Heart left ventricle (tissue), 16 donors: ENCODE measurements at regions not wholly inside any gene's neighbourhood (a gene's known extent, or its start where the extent isn't known, plus 50 kb on each side); places are given as distances from the start of the nearest gene placed in this dataset.

Experiments
- ATAC-seq, 4 donors: fragments of 200-7000 bp; cut with Tn5 transposase; one replicate each; pipeline ENCODE4 v1.9.1; 2020 to 2022; ENCODE audit warnings: moderate library complexity in 4 of 4, mild to moderate bottlenecking in 3 of 4, moderate number of reproducible peaks in 1 of 4
- DNase-seq, 5 donors: peaks; one replicate each; pipeline ENCODE4 v3.0.0-alpha.2; 2020
- H3K27ac ChIP-seq, 12 donors: fragments of 200-600 bp; sonication (generic) in 4 of 12; one replicate each; pipeline versions ENCODE4 v1.5.0 to v1.8.0; 2016 to 2022; ENCODE audit warnings: mild to moderate bottlenecking in 2 of 12
- H3K27me3 ChIP-seq, 9 donors: fragments of 200-600 bp; sonication (generic) in 2 of 9; one replicate each; pipeline versions ENCODE4 v1.5.1 to v1.8.0; 2016 to 2022; ENCODE audit warnings: mild to moderate bottlenecking in 3 of 9
- H3K36me3 ChIP-seq, 9 donors: fragments of 200-600 bp; sonication (generic) in 2 of 9; one replicate each; pipeline versions ENCODE4 v1.5.0 to v1.8.0; 2018 to 2022; ENCODE audit warnings: mild to moderate bottlenecking in 2 of 9
- H3K4me1 ChIP-seq, 12 donors: fragments of 200-600 bp; sonication (generic) in 4 of 12; one replicate each; pipeline versions ENCODE4 v1.5.0 to v1.8.0; 2016 to 2022; ENCODE audit warnings: mild to moderate bottlenecking in 3 of 12
- H3K4me3 ChIP-seq, 12 donors: fragments of 200-600 bp; sonication (generic) in 4 of 12; one replicate each; pipeline versions ENCODE4 v1.5.0 to v1.8.0; 2017 to 2022; ENCODE audit warnings: mild to moderate bottlenecking in 9 of 12, moderate library complexity in 4 of 12
- H3K9me3 ChIP-seq, 12 donors: fragments of 200-600 bp; sonication (generic) in 4 of 12; one replicate each; pipeline versions ENCODE4 v1.5.0 to v1.8.0; 2016 to 2022; ENCODE audit warnings: mild to moderate bottlenecking in 1 of 12
- CTCF ChIP-seq, 12 donors: fragments of 200-600 bp; sonication (generic) in 4 of 12; IDR thresholded peaks; one replicate each; pipeline versions ENCODE4 v1.5.0 to v1.8.0; 2018 to 2022; ENCODE audit warnings: antibody characterized with exemption in 12 of 12, mild to moderate bottlenecking in 5 of 12
- POLR2A ChIP-seq, 2 donors: fragments of 450-650 bp; IDR thresholded peaks; one replicate each; pipeline ENCODE4 v1.6.1; 2017; ENCODE audit warnings: antibody characterized with exemption in 2 of 2, mild to moderate bottlenecking in 2 of 2, moderate library complexity in 2 of 2
- WGBS, 4 donors: extraction: QIAGEN DNeasy Blood & Tissue Kit in 2 of 4; methylation state at CpG; one replicate each; pipeline versions ENCODE4 v1.1.5 to v1.1.7; 2013 to 2018; 5-methylcytosine and 5-hydroxymethylcytosine counted together
- intact Hi-C, 10 donors: fragments of 100-400 bp; cut with DNase I; formaldehyde crosslinking; loops; one replicate each; pipeline versions ENCODE4 v1.11.1 to v1.14.2; 2022
- donor health status: ischemic (EF 13 %, LVEDD 7.1; RV severe dilation, severe dysfunction).
- donor health status: healthy with polysubstance abuse.
- donor health status: DM: no; HTN: yes; CAD: no.
- donor health status: DM: no; HTN: no; CAD: no.
- donor health status: ischemic (EF 25% LVEDD 6.9; RV normal size, moderate dysfunction).
- donor health status: ischemic (EF 25% LVEDD 5.7; RV mildly dilated, moderate dysfunction).
- donor health status: healthy.
- donor health status: DM: yes; HTN: yes; CAD: no.
- donor health status: ischemic (EF 35%, LVEDD 5.7; RV mildly dilated, moderate dysfunction).
- donor health status: nonischemic (EF 11% LVEDD 7.7; RV severe dilation, severe dysfunction).
- donor health status: DM: yes; HTN: yes; CAD: no.
- donor health status: PGD.
- donor health status: ischemic (EF 29% LVEDD 5.4; RV normal size, mild dysfunction).
- donor health status: nonischemic (EF 23%, LVEDD 6.1; RV moderate dilation, normal function).

- WGBS, 4 donors, result 86 to 90% (median 87%) methylated on average over 5 of the region's 5 CpGs
- Histone ChIP-seq H3K27ac (no peak overlapping the region), H3K36me3 (no peaks in the 10 kb centered on the region), H3K4me3 (no peak overlapping the region), H3K4me1 (peaks cover 0 to 15% (median 0%) of the 10 kb centered on the region in 12 donors), H3K27me3 (peaks cover 0 to 10% (median 0%) of the 10 kb centered on the region in 9 donors), H3K9me3 (no peaks in the 10 kb centered on the region)
- TF ChIP-seq POLR2A (IDR thresholded peaks at IDR 0.05), result no peak
- no peak for TF ChIP-seq CTCF (IDR thresholded peaks at IDR 0.05)
- ATAC-seq (no peak), DNase-seq (no peak)
- intact Hi-C loops, result no loop called here
Measured at GRCh38 chr6:9399916-9400315, 964.6 kb upstream of the SLC35B3 start.

GRCh38 chr6:9398767-9399373 lies 963.5 kb upstream of the SLC35B3 start:
- Histone ChIP-seq H3K27ac (peak overlapping the region in 10 of 12 donors; percentile 6 to 87 (median 56)), H3K9me3 (no peaks in the 10 kb centered on the region), H3K27me3 (peaks cover 0 to 10% (median 0%) of the 10 kb centered on the region in 9 donors), H3K4me3 (peak overlapping the region in 10 of 12 donors; percentile 18 to 46 (median 39)), H3K4me1 (peaks cover 0 to 15% (median 0%) of the 10 kb centered on the region in 12 donors), H3K36me3 (no peaks in the 10 kb centered on the region)
- peak; percentile 55 to 86 (median 83) for ATAC-seq
- WGBS, 4 donors, result 7 to 28% (median 11%) methylated on average over 26 to 42 of the region's 42 CpGs
- intact Hi-C loops, result loop anchor here in 1 of 10 donors (1.0 kb wide), 1 partner anchor 39 kb away; no protein-coding TSS in a partner anchor
- TF ChIP-seq CTCF (IDR thresholded peaks at IDR 0.05), result no peak
- DNase-seq, result peak; percentile 19 to 61 (median 58)

GRCh38 chr6:9398071-9398766 lies 962.9 kb upstream of the SLC35B3 start:
- intact Hi-C loops, result loop anchor here in 1 of 10 donors (1.0 kb wide), 1 partner anchor 38 kb away; no protein-coding TSS in a partner anchor
- Histone ChIP-seq H3K36me3 (no peaks in the 10 kb centered on the region), H3K9me3 (no peaks in the 10 kb centered on the region), H3K27ac (peak overlapping the region in 10 of 12 donors; percentile 6 to 87 (median 56)), H3K27me3 (peaks cover 0 to 10% (median 0%) of the 10 kb centered on the region in 9 donors), H3K4me3 (peak overlapping the region in 8 of 12 donors; percentile 31 to 46 (median 40)), H3K4me1 (peaks cover 0 to 15% (median 0%) of the 10 kb centered on the region in 12 donors)
- 17 to 28% (median 22%) methylated on average over 15 of the region's 15 CpGs for WGBS, 4 donors
- no peak for TF ChIP-seq CTCF (IDR thresholded peaks at IDR 0.05)
- no peak for TF ChIP-seq POLR2A (IDR thresholded peaks at IDR 0.05)
- peak; percentile 97 to 99 (median 98) for ATAC-seq
- DNase-seq, result peak; percentile 62 to 85 (median 66)

- TF ChIP-seq POLR2A (IDR thresholded peaks at IDR 0.05) (no peak), CTCF (IDR thresholded peaks at IDR 0.05) (no peak)
- H3K27me3 ChIP-seq, result no peaks in the 10 kb centered on the region
- intact Hi-C loops, result no loop called here
- DNase-seq (no peak), ATAC-seq (no peak)
- no peak overlapping the region for H3K4me3 ChIP-seq
- no peak overlapping the region for H3K27ac ChIP-seq
- no peaks in the 10 kb centered on the region for H3K9me3 ChIP-seq
- no peaks in the 10 kb centered on the region for H3K4me1 ChIP-seq
- WGBS, 4 donors, result 73 to 84% (median 80%) methylated on average over 2 of the region's 2 CpGs
- H3K36me3 ChIP-seq, result no peaks in the 10 kb centered on the region
Measured at GRCh38 chr6:9388596-9388995, 953.3 kb upstream of the SLC35B3 start.
